ENCODE measurements at regions not wholly inside any gene's neighbourhood (a gene's known extent, or its start where the extent isn't known, plus 50 kb on each side); places are given as distances from the start of the nearest gene placed in this dataset.

DNA sequence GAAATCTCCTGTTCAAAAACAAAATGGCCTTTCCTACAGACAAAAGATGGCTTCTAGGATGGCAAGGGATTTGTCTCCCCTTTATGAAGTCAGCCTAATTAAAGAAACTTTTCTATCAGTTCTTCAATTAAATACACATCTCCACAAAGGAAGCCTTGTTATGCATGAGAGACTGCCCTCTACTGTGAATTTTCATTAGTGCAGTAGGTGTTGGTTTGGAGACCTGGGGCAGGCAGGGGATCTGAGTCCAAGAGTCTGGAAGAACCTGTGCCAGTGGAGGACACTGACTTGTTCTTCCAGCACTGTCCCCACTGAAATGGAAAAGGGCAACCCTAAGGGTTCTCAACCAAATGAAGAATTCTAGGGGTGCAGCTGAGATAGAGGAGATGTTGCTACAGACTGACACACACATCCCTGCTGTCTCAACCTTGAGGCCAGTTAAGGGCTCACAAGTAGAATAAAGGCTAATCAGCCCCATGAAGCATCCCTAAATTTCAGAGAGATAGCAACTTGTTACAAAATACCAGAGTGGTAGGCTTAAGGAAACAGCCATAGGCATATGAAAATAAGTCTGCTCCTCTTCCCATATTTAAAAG, 174.0 kb upstream of the PRICKLE2 start:
- peak; percentile 78 for DNase-seq (ENCODE audit: unreplicated experiment)
- Mint-ChIP-seq H3K27ac (ENCODE audit: low read depth, unreplicated experiment) (no peak overlapping the region), H3K4me1 (ENCODE audit: insufficient read depth, unreplicated experiment) (no peaks in the 10 kb centered on the region), H3K4me3 (ENCODE audit: unreplicated experiment) (no peak overlapping the region), H3K9me3 (ENCODE audit: unreplicated experiment) (no peaks in the 10 kb centered on the region), H3K27me3 (ENCODE audit: insufficient read depth, unreplicated experiment) (no peaks in the 10 kb centered on the region), H3K36me3 (ENCODE audit: insufficient read depth, unreplicated experiment) (no peaks in the 10 kb centered on the region)
- POLR2A ChIA-PET = interaction anchor here (1.4 kb wide), 1 partner anchor 131 kb away, joined by 4 read pairs; no protein-coding TSS in a partner anchor
- CTCF ChIA-PET = interaction anchor here (0.6 to 4.5 kb wide), 26 partner anchors 10 to 1118 kb away, joined by 3 to 44 read pairs (median 6); partner anchors contain the start of gene PSMD6
- TF ChIP-seq, protein P1, sequence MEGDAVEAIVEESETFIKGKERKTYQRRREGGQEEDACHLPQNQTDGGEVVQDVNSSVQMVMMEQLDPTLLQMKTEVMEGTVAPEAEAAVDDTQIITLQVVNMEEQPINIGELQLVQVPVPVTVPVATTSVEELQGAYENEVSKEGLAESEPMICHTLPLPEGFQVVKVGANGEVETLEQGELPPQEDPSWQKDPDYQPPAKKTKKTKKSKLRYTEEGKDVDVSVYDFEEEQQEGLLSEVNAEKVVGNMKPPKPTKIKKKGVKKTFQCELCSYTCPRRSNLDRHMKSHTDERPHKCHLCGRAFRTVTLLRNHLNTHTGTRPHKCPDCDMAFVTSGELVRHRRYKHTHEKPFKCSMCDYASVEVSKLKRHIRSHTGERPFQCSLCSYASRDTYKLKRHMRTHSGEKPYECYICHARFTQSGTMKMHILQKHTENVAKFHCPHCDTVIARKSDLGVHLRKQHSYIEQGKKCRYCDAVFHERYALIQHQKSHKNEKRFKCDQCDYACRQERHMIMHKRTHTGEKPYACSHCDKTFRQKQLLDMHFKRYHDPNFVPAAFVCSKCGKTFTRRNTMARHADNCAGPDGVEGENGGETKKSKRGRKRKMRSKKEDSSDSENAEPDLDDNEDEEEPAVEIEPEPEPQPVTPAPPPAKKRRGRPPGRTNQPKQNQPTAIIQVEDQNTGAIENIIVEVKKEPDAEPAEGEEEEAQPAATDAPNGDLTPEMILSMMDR (IDR thresholded peaks at IDR 0.05; ENCODE audit: unreplicated experiment) = peak; percentile 83
- BruUV-seq (replicated peaks) = no TSS peak
- intact Hi-C loops (cut with micrococcal nuclease) = loop anchor here (1.0 to 5.0 kb wide), 6 partner anchors 85 to 369 kb away; partner anchors contain the start of gene PRICKLE2

DNA sequence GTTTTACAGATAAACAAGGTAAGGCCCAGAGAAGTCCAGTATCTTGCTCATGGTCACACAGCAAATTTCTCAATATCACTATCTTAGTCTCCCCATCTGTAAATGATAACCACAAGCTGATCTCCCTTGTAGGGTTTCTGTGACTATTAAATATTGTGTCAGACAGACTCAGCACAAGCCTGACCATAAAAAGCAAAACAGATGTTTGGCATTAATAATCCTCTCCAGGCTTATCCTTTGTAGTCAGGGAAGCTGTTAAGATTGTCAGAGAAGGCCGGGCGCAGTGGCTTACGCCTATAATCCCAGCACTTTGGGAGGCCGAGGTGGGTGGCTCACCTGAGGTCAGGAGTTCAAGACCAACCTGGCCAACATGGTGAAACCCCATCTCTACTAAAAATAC, 173.2 kb upstream of the PRICKLE2 start:
- BruUV-seq (replicated peaks) = no TSS peak
- no peak overlapping the region for H3K27ac Mint-ChIP-seq (ENCODE audit: low read depth, unreplicated experiment)
- no peaks in the 10 kb centered on the region for H3K4me1 Mint-ChIP-seq (ENCODE audit: insufficient read depth, unreplicated experiment)
- TF ChIP-seq, protein P1 (IDR thresholded peaks at IDR 0.05; ENCODE audit: unreplicated experiment) = no peak
- intact Hi-C loops (cut with micrococcal nuclease) = loop anchor here (2.0 to 5.0 kb wide), 3 partner anchors 174 to 236 kb away; partner anchors contain the start of gene PRICKLE2
- no peak overlapping the region for H3K4me3 Mint-ChIP-seq (ENCODE audit: unreplicated experiment)
- no peak for DNase-seq (ENCODE audit: unreplicated experiment)
- ChIA-PET POLR2A (no interaction called here), CTCF (interaction anchor here (0.6 to 4.2 kb wide), 15 partner anchors 21 to 389 kb away, joined by 3 to 16 read pairs (median 5); partner anchors contain the start of gene PSMD6)
- no peaks in the 10 kb centered on the region for H3K9me3 Mint-ChIP-seq (ENCODE audit: unreplicated experiment)
- H3K27me3 Mint-ChIP-seq (ENCODE audit: insufficient read depth, unreplicated experiment) = no peaks in the 10 kb centered on the region
- H3K36me3 Mint-ChIP-seq (ENCODE audit: insufficient read depth, unreplicated experiment) = no peaks in the 10 kb centered on the region

DNA sequence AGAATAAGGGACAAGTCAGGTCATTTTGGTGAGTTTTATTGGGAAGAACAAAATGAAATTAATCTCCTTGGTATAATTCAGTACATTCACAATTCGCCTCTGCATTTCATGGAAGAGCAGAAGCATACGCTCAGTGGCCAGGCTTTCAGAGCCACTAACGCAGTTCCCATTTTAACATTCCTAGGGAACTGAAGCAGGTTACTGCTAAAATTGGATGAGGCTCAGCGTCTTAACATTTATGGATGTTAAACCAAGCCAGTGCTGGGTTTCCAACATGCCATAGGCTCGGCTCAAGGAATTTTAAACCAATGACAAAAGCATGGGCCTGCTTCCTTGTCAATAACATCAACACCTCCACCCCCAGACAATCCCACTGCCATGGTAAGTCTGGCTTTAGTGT, 172.7 kb upstream of the PRICKLE2 start:
- Mint-ChIP-seq H3K4me1 (ENCODE audit: insufficient read depth, unreplicated experiment) (no peaks in the 10 kb centered on the region), H3K9me3 (ENCODE audit: unreplicated experiment) (no peaks in the 10 kb centered on the region), H3K27ac (ENCODE audit: low read depth, unreplicated experiment) (no peak overlapping the region), H3K27me3 (ENCODE audit: insufficient read depth, unreplicated experiment) (no peaks in the 10 kb centered on the region), H3K36me3 (ENCODE audit: insufficient read depth, unreplicated experiment) (no peaks in the 10 kb centered on the region), H3K4me3 (ENCODE audit: unreplicated experiment) (no peak overlapping the region)
- TF ChIP-seq, protein P1 (IDR thresholded peaks at IDR 0.05; ENCODE audit: unreplicated experiment) = no peak
- ChIA-PET CTCF (interaction anchor here (0.6 to 4.2 kb wide), 12 partner anchors 29 to 389 kb away, joined by 3 to 16 read pairs (median 4); partner anchors contain the start of gene PSMD6), POLR2A (no interaction called here)
- no TSS peak for BruUV-seq (replicated peaks)
- no peak for DNase-seq (ENCODE audit: unreplicated experiment)
- intact Hi-C loops (cut with micrococcal nuclease) = loop anchor here (2.0 to 5.0 kb wide), 3 partner anchors 173 to 236 kb away; partner anchors contain the start of gene PRICKLE2

DNA sequence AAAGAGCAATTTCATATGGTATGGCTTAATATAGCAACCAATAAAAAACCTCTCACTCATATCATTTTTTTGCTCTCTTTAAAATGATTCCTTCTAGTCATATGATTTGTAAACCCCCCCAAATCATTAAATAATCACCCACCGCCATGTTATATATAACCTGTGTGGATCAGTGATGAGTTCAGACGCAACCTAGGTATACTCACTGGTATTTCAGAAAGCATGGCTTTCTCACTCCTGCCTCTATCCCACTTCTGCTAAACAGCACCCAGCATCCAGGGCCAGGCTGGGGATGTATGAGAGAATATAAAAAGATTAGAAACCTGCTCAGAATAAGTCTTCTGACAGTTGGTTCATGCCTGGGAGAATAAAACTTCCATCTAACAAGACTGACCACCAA, 172.3 kb upstream of the PRICKLE2 start:
- TF ChIP-seq, protein P1 (IDR thresholded peaks at IDR 0.05; ENCODE audit: unreplicated experiment) = no peak
- H3K36me3 Mint-ChIP-seq (ENCODE audit: insufficient read depth, unreplicated experiment) = no peaks in the 10 kb centered on the region
- no peaks in the 10 kb centered on the region for H3K9me3 Mint-ChIP-seq (ENCODE audit: unreplicated experiment)
- H3K27ac Mint-ChIP-seq (ENCODE audit: low read depth, unreplicated experiment) = no peak overlapping the region
- ChIA-PET CTCF (interaction anchor here (0.6 to 3.4 kb wide), 13 partner anchors 22 to 374 kb away, joined by 3 to 18 read pairs (median 4); partner anchors contain the start of gene PSMD6), POLR2A (no interaction called here)
- BruUV-seq (replicated peaks) = no TSS peak
- no peaks in the 10 kb centered on the region for H3K27me3 Mint-ChIP-seq (ENCODE audit: insufficient read depth, unreplicated experiment)
- no peaks in the 10 kb centered on the region for H3K4me1 Mint-ChIP-seq (ENCODE audit: insufficient read depth, unreplicated experiment)
- DNase-seq (ENCODE audit: unreplicated experiment) = no peak
- intact Hi-C loops (cut with micrococcal nuclease) = loop anchor here (5.0 kb wide), 1 partner anchor 235 kb away; no protein-coding TSS in a partner anchor
- H3K4me3 Mint-ChIP-seq (ENCODE audit: unreplicated experiment) = no peak overlapping the region
